Transverse colon (tissue), 4 donors: ENCODE measurements at regions not wholly inside any gene's neighbourhood (a gene's known extent, or its start where the extent isn't known, plus 50 kb on each side); places are given as distances from the start of the nearest gene placed in this dataset.

Experiments used
- DNase-seq: peaks from one replicate; pipeline ENCODE4 v3.0.0-alpha.2; 2019
- H3K27ac ChIP-seq, 4 donors: fragments of 200-600 bp; sonication (generic); 2 replicates each; pipeline ENCODE4 v1.5.1; 2016 to 2018; ENCODE audit warnings: inconsistent platforms in 4 of 4
- H3K27me3 ChIP-seq: fragments of 200-600 bp; sonication (generic); 2 replicates; pipeline ENCODE4 v1.5.1; 2017; ENCODE audit warnings: inconsistent platforms
- H3K36me3 ChIP-seq, 4 donors: fragments of 200-600 bp; sonication (generic); 2 replicates each; pipeline ENCODE4 v1.5.1; 2017 to 2019; ENCODE audit warnings: inconsistent platforms in 4 of 4
- H3K4me1 ChIP-seq, 4 donors: fragments of 200-600 bp; sonication (generic); 2 replicates each; pipeline ENCODE4 v1.5.1; 2017 to 2020; ENCODE audit warnings: inconsistent platforms in 4 of 4
- H3K4me3 ChIP-seq, 4 donors: fragments of 200-600 bp; sonication (generic); 1 replicate in 1 of 4; 2 replicates in 3 of 4; pipeline versions ENCODE4 v1.5.1 to v1.6.1; 2017 to 2019; ENCODE audit warnings: inconsistent platforms in 4 of 4
- H3K9me3 ChIP-seq, 2 donors: fragments of 200-600 bp; sonication (generic); 2 replicates each; pipeline ENCODE4 v1.5.1; 2017 to 2019; ENCODE audit warnings: inconsistent platforms in 2 of 2
- CTCF ChIP-seq, 5 experiments: fragments of 200-600 bp in 3 of 5; fragments of 450-650 bp in 2 of 5; sonication (generic) in 3 of 5; IDR thresholded peaks; 1 replicate in 2 of 5; 2 replicates in 3 of 5; pipeline ENCODE4 v1.5.1; 2016 to 2017; ENCODE audit warnings: antibody characterized with exemption in 5 of 5, inconsistent platforms in 3 of 5, mild to moderate bottlenecking in 2 of 5, moderate library complexity in 1 of 5
- EP300 ChIP-seq: sonication (generic); formaldehyde crosslinking; IDR thresholded peaks from one replicate; pipeline ENCODE4 v1.6.1; 2017; ENCODE audit warnings: antibody characterized with exemption, low read depth
- POLR2A ChIP-seq: fragments of 450-650 bp; IDR thresholded peaks from one replicate; pipeline ENCODE4 v1.6.1; 2016; ENCODE audit warnings: antibody characterized with exemption, mild to moderate bottlenecking, moderate library complexity
- POLR2AphosphoS5 ChIP-seq, 3 donors: sonication (generic); formaldehyde crosslinking; IDR thresholded peaks; one replicate each; pipeline ENCODE4 v1.6.1; 2016; ENCODE audit warnings: antibody characterized with exemption in 3 of 3
- WGBS, 2 donors: methylation state at CpG; one replicate each; pipeline ENCODE4 v1.1.5; 2018; ENCODE audit warnings: low coverage in 1 of 2; 5-methylcytosine and 5-hydroxymethylcytosine counted together
- in situ Hi-C, 4 donors: fragments of 200-750 bp; cut with MboI; loops; one replicate each; pipeline versions ENCODE4 v1.15.0 to v1.15.1; 2017; ENCODE audit warnings: low sequenced_read_pairs in 3 of 4, low pct_ligation_motif_present in 1 of 4, low pct_unique_long_range_greater_than_20kb in 1 of 4
- intact Hi-C: fragments of 100-400 bp; cut with DNase I; formaldehyde crosslinking; loops from one replicate; pipeline ENCODE4 v1.15.1; 2023; ENCODE audit warnings: low total_unique reads

DNA sequence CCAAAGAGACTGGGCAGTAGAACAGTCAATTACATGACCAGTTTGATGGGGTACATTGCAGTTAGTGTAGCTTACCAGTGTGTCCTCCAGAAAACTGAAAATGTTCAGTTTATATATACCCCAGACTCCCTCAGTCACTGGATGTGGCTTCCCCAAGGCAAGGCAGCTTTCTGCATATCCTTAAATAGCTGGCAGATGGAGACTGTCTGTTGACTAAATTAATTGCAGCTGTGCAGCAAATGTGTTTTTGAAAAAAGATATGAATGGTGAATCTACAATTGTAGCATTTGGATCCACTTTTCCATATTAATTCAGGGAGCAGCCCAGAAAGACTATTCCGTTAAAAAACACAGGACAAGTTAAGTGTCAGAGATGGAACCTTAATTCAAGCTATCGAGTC lies 565.1 kb upstream of the CCDC179 start:
- no peak for TF ChIP-seq POLR2AphosphoS5 (IDR thresholded peaks at IDR 0.05)
- no peak for TF ChIP-seq CTCF (IDR thresholded peaks at IDR 0.05)
- no peak for TF ChIP-seq POLR2A
- TF ChIP-seq EP300: no peak
- DNase-seq: no peak
- H3K27me3 ChIP-seq: no peaks in the 10 kb centered on the region
- no peaks in the 10 kb centered on the region for H3K4me1 ChIP-seq
- WGBS, 2 donors: 62 to 78% methylated on average over 2 of the region's 2 CpGs
- no peak overlapping the region for H3K27ac ChIP-seq
- intact Hi-C loops: no loop called here
- in situ Hi-C loops: no loop called here
- H3K36me3 ChIP-seq: no peaks in the 10 kb centered on the region
- no peaks in the 10 kb centered on the region for H3K9me3 ChIP-seq
- H3K4me3 ChIP-seq: no peak overlapping the region

GRCh38 chr11:23429569-23429968 lies 569.3 kb upstream of the CCDC179 start:
- in situ Hi-C loops (no loop called here), intact Hi-C loops (no loop called here)
- Histone ChIP-seq H3K27ac (no peak overlapping the region), H3K9me3 (no peaks in the 10 kb centered on the region), H3K4me1 (no peaks in the 10 kb centered on the region), H3K27me3 (no peaks in the 10 kb centered on the region), H3K4me3 (no peak overlapping the region), H3K36me3 (no peaks in the 10 kb centered on the region)
- no peak for DNase-seq
- 84 to 95% methylated on average over 3 of the region's 3 CpGs for WGBS, 2 donors
- TF ChIP-seq POLR2AphosphoS5 (IDR thresholded peaks at IDR 0.05): no peak
- TF ChIP-seq CTCF (IDR thresholded peaks at IDR 0.05): no peak
- TF ChIP-seq EP300: no peak
- TF ChIP-seq POLR2A: no peak

- Histone ChIP-seq H3K4me1 (no peaks in the 10 kb centered on the region), H3K9me3 (no peaks in the 10 kb centered on the region), H3K27me3 (no peaks in the 10 kb centered on the region), H3K27ac (no peak overlapping the region), H3K4me3 (no peak overlapping the region), H3K36me3 (no peaks in the 10 kb centered on the region)
- in situ Hi-C loops: no loop called here
- 70 to 86% methylated on average over 2 of the region's 2 CpGs for WGBS, 2 donors
- no peak for DNase-seq
- intact Hi-C loops: no loop called here
- no peak for TF ChIP-seq POLR2A
- TF ChIP-seq POLR2AphosphoS5 (IDR thresholded peaks at IDR 0.05): no peak
- no peak for TF ChIP-seq EP300
- no peak for TF ChIP-seq CTCF (IDR thresholded peaks at IDR 0.05)
Measured at GRCh38 chr11:23453522-23453921, 593.2 kb upstream of the CCDC179 start.

DNA sequence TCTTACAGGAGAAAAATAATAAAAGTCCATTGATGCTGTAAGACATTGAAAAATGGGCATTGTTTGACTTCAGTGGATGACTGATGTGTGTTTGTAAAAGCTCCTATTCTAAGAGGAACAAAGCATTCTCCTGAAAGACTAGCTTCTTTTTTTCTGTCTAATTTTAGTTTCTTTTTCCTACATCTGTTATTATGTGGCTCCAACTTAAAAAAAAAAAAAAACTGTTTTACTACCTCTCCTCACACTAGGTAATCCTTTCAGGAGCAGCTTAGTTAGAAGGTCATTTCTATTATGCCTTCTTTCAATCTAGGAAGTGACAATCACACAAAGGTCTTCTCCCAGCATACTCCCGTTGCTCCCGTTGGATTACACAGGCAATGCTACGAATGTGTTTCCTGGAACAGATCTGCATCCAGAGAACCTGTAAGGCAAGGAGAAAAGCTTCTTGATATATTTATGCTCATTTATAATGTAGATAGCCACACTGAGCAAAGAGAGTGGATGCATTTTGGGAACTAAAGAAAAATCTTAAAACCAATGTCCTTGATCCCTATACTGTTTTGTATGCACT lies 595.1 kb upstream of the CCDC179 start:
- H3K27ac ChIP-seq: no peak overlapping the region
- H3K36me3 ChIP-seq: no peaks in the 10 kb centered on the region
- DNase-seq: no peak
- TF ChIP-seq POLR2A: no peak
- no peak for TF ChIP-seq CTCF (IDR thresholded peaks at IDR 0.05)
- intact Hi-C loops: no loop called here
- no peaks in the 10 kb centered on the region for H3K9me3 ChIP-seq
- no peaks in the 10 kb centered on the region for H3K27me3 ChIP-seq
- in situ Hi-C loops: no loop called here
- 17 to 29% methylated on average over 2 to 3 of the region's 3 CpGs for WGBS, 2 donors
- H3K4me1 ChIP-seq: no peaks in the 10 kb centered on the region
- H3K4me3 ChIP-seq: no peak overlapping the region
